IMR-90 (cell line): ENCODE measurements at regions not wholly inside any gene's neighbourhood (a gene's known extent, or its start where the extent isn't known, plus 50 kb on each side); places are given as distances from the start of the nearest gene placed in this dataset.

Experiments
- ATAC-seq: fragments of 200-7000 bp; cut with Tn5 transposase; 2 replicates; pipeline ENCODE4 v1.9.1; 2020; ENCODE audit warnings: low read depth, mild to moderate bottlenecking, moderate library complexity
- BruUV-seq: library from RNA; stranded (reverse); fragments of 400-500 nt; replicated peaks from 2 replicates; lab custom pipeline; 2021; lab: Mats Ljungman, UMichigan
- CTCF ChIA-PET: fragments of 300-600 bp; formaldehyde crosslinking; extraction: SDS; loops from one replicate; lab custom pipeline; 2021; ENCODE audit warnings: antibody characterized with exemption; lab: Yijun Ruan, JAX
- POLR2A ChIA-PET: fragments of 300-600 bp; sonication (Branson Sonifier 250); formaldehyde crosslinking; loops from one replicate; lab custom pipeline; 2022; ENCODE audit warnings: antibody characterized with exemption; ENCODE audit not compliant: unreplicated experiment; lab: Charles Lee
- DNase-seq: peaks from one replicate; pipeline ENCODE4 v3.0.0; 2013
- H2AFZ ChIP-seq: replicated peaks from 2 replicates; pipeline ENCODE3; 2013; ENCODE audit warnings: low read length, mild to moderate bottlenecking; ENCODE audit not compliant: poor library complexity
- H2AK5ac ChIP-seq: 2 replicates; pipeline ENCODE4 v1.6.1; 2013; ENCODE audit warnings: low read depth, low read length, inconsistent platforms
- H2AK9ac ChIP-seq: replicated peaks from 2 replicates; pipeline ENCODE3; 2013; ENCODE audit warnings: mild to moderate bottlenecking, low read depth, low read length, moderate library complexity; ENCODE audit not compliant: poor library complexity
- H2BK120ac ChIP-seq: 2 replicates; pipeline ENCODE4 v1.6.1; 2013; ENCODE audit warnings: low read depth, low read length, inconsistent platforms
- H2BK15ac ChIP-seq: 3 replicates; pipeline ENCODE4 v1.6.1; 2013; ENCODE audit warnings: low read depth, low read length, inconsistent platforms
- H2BK20ac ChIP-seq: 2 replicates; pipeline ENCODE4 v1.6.1; 2013; ENCODE audit warnings: low read depth, mild to moderate bottlenecking, inconsistent platforms, low read length, moderate library complexity
- H2BK5ac ChIP-seq: 2 replicates; pipeline ENCODE4 v1.6.1; 2013; ENCODE audit warnings: mild to moderate bottlenecking, low read depth, low read length, inconsistent platforms; ENCODE audit not compliant: poor library complexity, severe bottlenecking
- H3K14ac ChIP-seq: replicated peaks from 2 replicates; pipeline ENCODE4 v1.6.1; 2013; ENCODE audit warnings: low read depth, low read length, inconsistent platforms
- H3K18ac ChIP-seq: 2 replicates; pipeline ENCODE4 v1.6.1; 2013; ENCODE audit warnings: low read depth, low read length, control low read depth
- H3K23ac ChIP-seq: 2 replicates; pipeline ENCODE4 v1.6.1; 2013; ENCODE audit warnings: low read depth, low read length, inconsistent platforms
- H3K27ac ChIP-seq: 2 replicates; pipeline ENCODE4 v1.5.1; 2013; ENCODE audit warnings: mild to moderate bottlenecking, control low read depth, low read length; ENCODE audit not compliant: insufficient read depth
- H3K27me3 ChIP-seq: 2 replicates; pipeline ENCODE4 v1.6.1; 2013; ENCODE audit warnings: low read length; ENCODE audit not compliant: control insufficient read depth, insufficient read depth
- H3K36me3 ChIP-seq: 2 replicates; pipeline ENCODE4 v1.6.1; 2013; ENCODE audit warnings: low read length, mixed read lengths; ENCODE audit not compliant: control insufficient read depth, insufficient read depth
- H3K4ac ChIP-seq: 2 replicates; pipeline ENCODE4 v1.6.1; 2013; ENCODE audit warnings: low read depth, low read length, inconsistent platforms
- H3K4me1 ChIP-seq: 2 replicates; pipeline ENCODE4 v1.6.1; 2013; ENCODE audit warnings: low read length, mixed read lengths; ENCODE audit not compliant: control insufficient read depth, insufficient read depth
- H3K4me2 ChIP-seq: 2 replicates; pipeline ENCODE4 v1.6.1; 2013; ENCODE audit warnings: low read depth, mild to moderate bottlenecking, control low read depth, low read length, moderate library complexity
- H3K4me3 ChIP-seq: 2 replicates; pipeline ENCODE4 v1.5.1; 2013; ENCODE audit warnings: low read depth, mild to moderate bottlenecking, control low read depth, low read length, moderate library complexity; ENCODE audit not compliant: insufficient read depth
- H3K56ac ChIP-seq: 2 replicates; pipeline ENCODE4 v1.6.1; 2013; ENCODE audit warnings: low read length, inconsistent platforms; ENCODE audit not compliant: insufficient read depth; ENCODE audit errors: extremely low read depth
- H3K79me1 ChIP-seq, 2 experiments: 2 replicates each; pipeline ENCODE4 v1.6.1; 2013; ENCODE audit warnings: low read length in 2 of 2, inconsistent platforms in 1 of 2, low read depth in 1 of 2
- H3K9ac ChIP-seq: 2 replicates; pipeline ENCODE4 v1.6.1; 2013; ENCODE audit warnings: low read depth, low read length, control low read depth
- H3K9me1 ChIP-seq: 2 replicates; pipeline ENCODE4 v1.6.1; 2013; ENCODE audit warnings: low read length, inconsistent platforms; ENCODE audit not compliant: insufficient read depth
- H3K9me3 ChIP-seq: 2 replicates; pipeline ENCODE4 v1.6.1; 2013; ENCODE audit warnings: low read length; ENCODE audit not compliant: control insufficient read depth, insufficient read depth
- H4K20me1 ChIP-seq: 2 replicates; pipeline ENCODE4 v1.6.1; 2013; ENCODE audit warnings: low read length, inconsistent platforms; ENCODE audit not compliant: insufficient read depth
- H4K5ac ChIP-seq: 2 replicates; pipeline ENCODE4 v1.6.1; 2013; ENCODE audit warnings: mild to moderate bottlenecking, low read depth, low read length, control low read depth
- H4K8ac ChIP-seq, 2 experiments: 2 replicates each; pipeline ENCODE4 v1.6.1; 2013; ENCODE audit warnings: low read depth in 2 of 2, low read length in 2 of 2, control low read depth in 1 of 2, inconsistent platforms in 1 of 2
- H4K91ac ChIP-seq: 2 replicates; pipeline ENCODE4 v1.6.1; 2013; ENCODE audit warnings: low read depth, low read length, inconsistent platforms; ENCODE audit not compliant: insufficient read depth
- CEBPB ChIP-seq: IDR thresholded peaks from 2 replicates; pipeline ENCODE4 v1.6.1; 2012; ENCODE audit warnings: low read depth, low read length, improper control_type of control experiment
- FOS ChIP-seq: fragments of 150-350 bp; IDR thresholded peaks from 2 replicates; pipeline ENCODE4 v1.6.1; 2016; ENCODE audit warnings: low read depth, low read length
- MAFK ChIP-seq: IDR thresholded peaks from 2 replicates; pipeline ENCODE4 v1.6.1; 2012; ENCODE audit warnings: low read depth, low read length, improper control_type of control experiment
- POLR2A ChIP-seq: IDR thresholded peaks from 2 replicates; pipeline ENCODE4 v1.6.1; 2012; ENCODE audit warnings: mild to moderate bottlenecking, low read depth, low read length
- RAD21 ChIP-seq: IDR thresholded peaks from 2 replicates; pipeline ENCODE4 v1.6.1; 2012; ENCODE audit warnings: low read length, improper control_type of control experiment
- RCOR1 ChIP-seq: IDR thresholded peaks from 2 replicates; pipeline ENCODE4 v1.6.1; 2012; ENCODE audit warnings: mild to moderate bottlenecking, low read length, improper control_type of control experiment; ENCODE audit not compliant: insufficient replicate concordance
- dilution Hi-C: fragments of 300-500 bp; cut with HindIII; formaldehyde crosslinking; loops from one replicate; pipeline ENCODE4 v1.14.3; 2018; ENCODE audit warnings: low sequenced_read_pairs; ENCODE audit not compliant: unreplicated experiment
- in situ Hi-C: fragments of 300-500 bp; cut with MboI; formaldehyde crosslinking; loops from 3 replicates; pipeline ENCODE4 v1.14.3; 2019; ENCODE audit warnings: low sequenced_read_pairs, inconsistent platforms, mixed read lengths
- intact Hi-C: fragments of 100-400 bp; cut with micrococcal nuclease; formaldehyde crosslinking; loops from 2 replicates; pipeline ENCODE4 v1.10.0; 2022
- TF ChIP-seq, protein P1 (sequence below): fragments of 150-350 bp; IDR thresholded peaks from 2 replicates; pipeline ENCODE4 v1.6.1; 2017; ENCODE audit warnings: mild to moderate bottlenecking, antibody characterized with exemption, low read length, low read depth
- TF ChIP-seq, protein P2 (sequence below): conservative IDR thresholded peaks from 2 replicates; pipeline ENCODE4 v1.5.1; 2012; ENCODE audit warnings: mild to moderate bottlenecking, low read depth, low read length, improper control_type of control experiment

DNA sequence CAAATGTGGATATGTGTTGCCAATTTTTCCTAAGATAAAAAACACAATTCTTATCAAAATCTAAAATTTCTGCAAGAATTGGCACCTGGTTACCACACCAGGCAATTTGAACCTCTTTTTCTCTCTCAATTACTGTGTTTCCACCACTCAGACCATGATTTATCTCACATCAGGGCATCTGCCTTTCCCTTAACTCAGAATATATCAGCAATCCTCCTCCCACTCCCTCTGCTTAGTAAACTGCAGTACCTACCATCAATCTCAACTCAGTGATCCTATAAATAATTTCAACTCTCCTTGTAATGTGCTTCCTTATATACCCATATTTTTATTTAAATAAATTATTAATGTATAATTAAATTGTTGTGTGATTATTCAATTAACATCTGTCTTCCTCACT is 212.3 kb upstream of the PCDH15 start:
- no peak overlapping the region for H3K4me2 ChIP-seq
- no TSS peak for BruUV-seq
- dilution Hi-C loops, result no loop called here

More for the DNA sequence above, 212.3 kb upstream of the PCDH15 start:
- H2BK15ac ChIP-seq, result no peak overlapping the region
- DNase-seq (no peak), ATAC-seq (no peak)
- H3K9me3 ChIP-seq, result no peaks in the 10 kb centered on the region
- no peak overlapping the region for H2AFZ ChIP-seq
- no peaks in the 10 kb centered on the region for H3K79me1 ChIP-seq
- H3K9me1 ChIP-seq, result no peaks in the 10 kb centered on the region
- intact Hi-C loops, result no loop called here
- no peak overlapping the region for H2AK5ac ChIP-seq
- TF ChIP-seq RCOR1 (no peak), MAFK (no peak), RAD21 (no peak), CEBPB (no peak), FOS (no peak), POLR2A (no peak)
- TF ChIP-seq, protein P1, sequence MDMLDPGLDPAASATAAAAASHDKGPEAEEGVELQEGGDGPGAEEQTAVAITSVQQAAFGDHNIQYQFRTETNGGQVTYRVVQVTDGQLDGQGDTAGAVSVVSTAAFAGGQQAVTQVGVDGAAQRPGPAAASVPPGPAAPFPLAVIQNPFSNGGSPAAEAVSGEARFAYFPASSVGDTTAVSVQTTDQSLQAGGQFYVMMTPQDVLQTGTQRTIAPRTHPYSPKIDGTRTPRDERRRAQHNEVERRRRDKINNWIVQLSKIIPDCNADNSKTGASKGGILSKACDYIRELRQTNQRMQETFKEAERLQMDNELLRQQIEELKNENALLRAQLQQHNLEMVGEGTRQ, result no peak
- TF ChIP-seq, protein P2, sequence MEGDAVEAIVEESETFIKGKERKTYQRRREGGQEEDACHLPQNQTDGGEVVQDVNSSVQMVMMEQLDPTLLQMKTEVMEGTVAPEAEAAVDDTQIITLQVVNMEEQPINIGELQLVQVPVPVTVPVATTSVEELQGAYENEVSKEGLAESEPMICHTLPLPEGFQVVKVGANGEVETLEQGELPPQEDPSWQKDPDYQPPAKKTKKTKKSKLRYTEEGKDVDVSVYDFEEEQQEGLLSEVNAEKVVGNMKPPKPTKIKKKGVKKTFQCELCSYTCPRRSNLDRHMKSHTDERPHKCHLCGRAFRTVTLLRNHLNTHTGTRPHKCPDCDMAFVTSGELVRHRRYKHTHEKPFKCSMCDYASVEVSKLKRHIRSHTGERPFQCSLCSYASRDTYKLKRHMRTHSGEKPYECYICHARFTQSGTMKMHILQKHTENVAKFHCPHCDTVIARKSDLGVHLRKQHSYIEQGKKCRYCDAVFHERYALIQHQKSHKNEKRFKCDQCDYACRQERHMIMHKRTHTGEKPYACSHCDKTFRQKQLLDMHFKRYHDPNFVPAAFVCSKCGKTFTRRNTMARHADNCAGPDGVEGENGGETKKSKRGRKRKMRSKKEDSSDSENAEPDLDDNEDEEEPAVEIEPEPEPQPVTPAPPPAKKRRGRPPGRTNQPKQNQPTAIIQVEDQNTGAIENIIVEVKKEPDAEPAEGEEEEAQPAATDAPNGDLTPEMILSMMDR, result no peak
- no peak overlapping the region for H3K9ac ChIP-seq
- H3K14ac ChIP-seq, result no peak overlapping the region
- H2BK5ac ChIP-seq, result no peak overlapping the region
- no peak overlapping the region for H4K91ac ChIP-seq
- no peak overlapping the region for H4K5ac ChIP-seq
- H3K27ac ChIP-seq, result no peak overlapping the region
- H2BK120ac ChIP-seq, result no peak overlapping the region
- in situ Hi-C loops, result no loop called here
- H2BK20ac ChIP-seq, result no peak overlapping the region
- H4K20me1 ChIP-seq, result no peaks in the 10 kb centered on the region
- H3K4ac ChIP-seq, result no peak overlapping the region
- no peak overlapping the region for H3K23ac ChIP-seq
- no peaks in the 10 kb centered on the region for H3K4me1 ChIP-seq
- no peak overlapping the region for H3K4me3 ChIP-seq
- H3K27me3 ChIP-seq, result no peaks in the 10 kb centered on the region
- ChIA-PET CTCF (no interaction called here), POLR2A (no interaction called here)
- H3K56ac ChIP-seq, result no peak overlapping the region
- no peak overlapping the region for H2AK9ac ChIP-seq
- H3K18ac ChIP-seq, result no peak overlapping the region
- H4K8ac ChIP-seq, result no peak overlapping the region
- no peaks in the 10 kb centered on the region for H3K36me3 ChIP-seq
